ENCODE measurements at regions not wholly inside any gene's neighbourhood (a gene's known extent, or its start where the extent isn't known, plus 50 kb on each side); places are given as distances from the start of the nearest gene placed in this dataset.

DNA sequence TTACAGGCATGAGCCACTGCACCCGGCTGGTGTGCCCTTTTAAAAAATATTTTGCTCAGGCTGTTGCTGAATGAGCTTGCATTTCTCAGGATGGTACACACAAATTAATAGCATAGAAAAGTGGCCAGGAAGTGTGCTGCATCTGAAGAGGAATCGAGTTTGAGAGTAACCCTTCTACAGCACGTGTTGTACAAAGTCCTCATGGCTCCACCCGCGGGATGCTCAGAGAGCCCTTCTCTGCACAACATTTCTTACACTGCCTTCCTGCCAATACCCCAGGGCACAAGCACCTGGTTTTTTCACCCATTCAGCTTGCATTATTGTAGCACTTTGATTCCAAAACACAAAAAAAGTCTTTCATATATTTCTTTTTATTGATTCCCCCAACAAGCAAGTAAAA is 90.1 kb upstream of the NEDD4L start:
- TF ChIP-seq, protein P1, sequence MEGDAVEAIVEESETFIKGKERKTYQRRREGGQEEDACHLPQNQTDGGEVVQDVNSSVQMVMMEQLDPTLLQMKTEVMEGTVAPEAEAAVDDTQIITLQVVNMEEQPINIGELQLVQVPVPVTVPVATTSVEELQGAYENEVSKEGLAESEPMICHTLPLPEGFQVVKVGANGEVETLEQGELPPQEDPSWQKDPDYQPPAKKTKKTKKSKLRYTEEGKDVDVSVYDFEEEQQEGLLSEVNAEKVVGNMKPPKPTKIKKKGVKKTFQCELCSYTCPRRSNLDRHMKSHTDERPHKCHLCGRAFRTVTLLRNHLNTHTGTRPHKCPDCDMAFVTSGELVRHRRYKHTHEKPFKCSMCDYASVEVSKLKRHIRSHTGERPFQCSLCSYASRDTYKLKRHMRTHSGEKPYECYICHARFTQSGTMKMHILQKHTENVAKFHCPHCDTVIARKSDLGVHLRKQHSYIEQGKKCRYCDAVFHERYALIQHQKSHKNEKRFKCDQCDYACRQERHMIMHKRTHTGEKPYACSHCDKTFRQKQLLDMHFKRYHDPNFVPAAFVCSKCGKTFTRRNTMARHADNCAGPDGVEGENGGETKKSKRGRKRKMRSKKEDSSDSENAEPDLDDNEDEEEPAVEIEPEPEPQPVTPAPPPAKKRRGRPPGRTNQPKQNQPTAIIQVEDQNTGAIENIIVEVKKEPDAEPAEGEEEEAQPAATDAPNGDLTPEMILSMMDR (conservative IDR thresholded peaks at IDR 0.05 in 1 of 2, IDR thresholded peaks at IDR 0.05 in 1 of 2; ENCODE audit: extremely low read depth in 1 of 2, insufficient read depth in 1 of 2, low read depth in 1 of 2, low read length in 2 of 2): no peak
- TF ChIP-seq EZH2 (IDR thresholded peaks at IDR 0.05; ENCODE audit: borderline replicate concordance, low read length): no peak

Data from mammary epithelial cell (primary cell).